ENCODE measurements at regions not wholly inside any gene's neighbourhood (a gene's known extent, or its start where the extent isn't known, plus 50 kb on each side); places are given as distances from the start of the nearest gene placed in this dataset.

DNA sequence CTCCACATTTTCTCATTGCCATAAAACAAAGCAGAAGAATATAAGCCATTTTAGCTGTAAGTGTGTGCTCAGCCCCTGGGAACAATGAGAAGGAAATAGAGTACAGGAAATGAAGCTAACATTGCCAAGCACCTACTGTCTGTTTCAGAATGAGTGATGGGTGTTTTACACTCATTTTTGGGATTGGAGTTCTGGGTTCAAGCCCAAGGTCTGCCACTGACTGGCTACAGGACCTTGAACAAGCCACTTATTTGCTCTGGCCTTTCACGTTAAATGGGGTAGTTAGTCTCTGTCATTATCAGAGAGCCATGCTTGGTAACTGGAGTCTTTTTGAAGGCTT lies 80.7 kb upstream of the KAZN start:
- TF ChIP-seq CTCF (IDR thresholded peaks at IDR 0.05; ENCODE audit: poor library complexity) (no peak), EZH2 (IDR thresholded peaks at IDR 0.05; ENCODE audit: borderline replicate concordance) (no peak), EZH2phosphoT487 (IDR thresholded peaks at IDR 0.05; ENCODE audit: low read depth, severe bottlenecking, unreplicated experiment) (no peak)

Data from hepatocyte (in vitro differentiated cells).